PC-9 (cell line): ENCODE measurements at regions not wholly inside any gene's neighbourhood (a gene's known extent, or its start where the extent isn't known, plus 50 kb on each side); places are given as distances from the start of the nearest gene placed in this dataset.

Source experiments
- EZH2 ChIP-seq: fragments of 200-600 bp; sonication (generic); IDR thresholded peaks from 2 replicates; pipeline ENCODE4 v1.8.0; 2017; ENCODE audit warnings: antibody characterized with exemption, low read depth
- TF ChIP-seq, protein P1 (sequence below): fragments of 200-600 bp; sonication (generic); conservative IDR thresholded peaks from 2 replicates; pipeline ENCODE4 v1.6.1; 2017; ENCODE audit warnings: mixed run types, antibody characterized with exemption, mild to moderate bottlenecking, moderate library complexity

- no peak for TF ChIP-seq EZH2
- TF ChIP-seq, protein P1, sequence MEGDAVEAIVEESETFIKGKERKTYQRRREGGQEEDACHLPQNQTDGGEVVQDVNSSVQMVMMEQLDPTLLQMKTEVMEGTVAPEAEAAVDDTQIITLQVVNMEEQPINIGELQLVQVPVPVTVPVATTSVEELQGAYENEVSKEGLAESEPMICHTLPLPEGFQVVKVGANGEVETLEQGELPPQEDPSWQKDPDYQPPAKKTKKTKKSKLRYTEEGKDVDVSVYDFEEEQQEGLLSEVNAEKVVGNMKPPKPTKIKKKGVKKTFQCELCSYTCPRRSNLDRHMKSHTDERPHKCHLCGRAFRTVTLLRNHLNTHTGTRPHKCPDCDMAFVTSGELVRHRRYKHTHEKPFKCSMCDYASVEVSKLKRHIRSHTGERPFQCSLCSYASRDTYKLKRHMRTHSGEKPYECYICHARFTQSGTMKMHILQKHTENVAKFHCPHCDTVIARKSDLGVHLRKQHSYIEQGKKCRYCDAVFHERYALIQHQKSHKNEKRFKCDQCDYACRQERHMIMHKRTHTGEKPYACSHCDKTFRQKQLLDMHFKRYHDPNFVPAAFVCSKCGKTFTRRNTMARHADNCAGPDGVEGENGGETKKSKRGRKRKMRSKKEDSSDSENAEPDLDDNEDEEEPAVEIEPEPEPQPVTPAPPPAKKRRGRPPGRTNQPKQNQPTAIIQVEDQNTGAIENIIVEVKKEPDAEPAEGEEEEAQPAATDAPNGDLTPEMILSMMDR, result no peak
These were observed 1336.3 kb downstream of the FAM181B start for GRCh38 chr11:81397316-81397715.
